ENCODE measurements at regions not wholly inside any gene's neighbourhood (a gene's known extent, or its start where the extent isn't known, plus 50 kb on each side); places are given as distances from the start of the nearest gene placed in this dataset.

DNA sequence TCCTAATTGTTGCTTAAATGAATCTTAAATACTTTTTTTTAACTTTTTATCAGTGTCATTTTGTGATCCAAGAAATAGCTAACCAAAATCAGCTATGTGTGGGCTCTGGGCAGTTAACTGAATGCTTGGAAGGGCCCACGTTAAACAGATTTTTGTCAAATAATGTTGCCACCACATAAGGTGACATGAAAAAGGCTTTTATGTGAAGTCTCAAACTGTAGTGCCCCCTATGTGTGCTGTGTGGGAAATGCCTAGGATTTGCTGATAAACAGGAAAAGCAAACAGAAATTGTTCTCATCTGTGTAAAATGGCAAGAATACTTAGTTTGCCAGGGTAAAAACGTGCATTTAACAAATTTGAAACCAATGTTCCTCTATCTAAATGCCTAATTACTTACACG is 242.2 kb downstream of the ZNF516 start:
- TF ChIP-seq CEBPB (IDR thresholded peaks at IDR 0.05) = no peak
- no peak for TF ChIP-seq TAF1 (IDR thresholded peaks at IDR 0.05; ENCODE audit: low read depth)
- TF ChIP-seq, protein P1, sequence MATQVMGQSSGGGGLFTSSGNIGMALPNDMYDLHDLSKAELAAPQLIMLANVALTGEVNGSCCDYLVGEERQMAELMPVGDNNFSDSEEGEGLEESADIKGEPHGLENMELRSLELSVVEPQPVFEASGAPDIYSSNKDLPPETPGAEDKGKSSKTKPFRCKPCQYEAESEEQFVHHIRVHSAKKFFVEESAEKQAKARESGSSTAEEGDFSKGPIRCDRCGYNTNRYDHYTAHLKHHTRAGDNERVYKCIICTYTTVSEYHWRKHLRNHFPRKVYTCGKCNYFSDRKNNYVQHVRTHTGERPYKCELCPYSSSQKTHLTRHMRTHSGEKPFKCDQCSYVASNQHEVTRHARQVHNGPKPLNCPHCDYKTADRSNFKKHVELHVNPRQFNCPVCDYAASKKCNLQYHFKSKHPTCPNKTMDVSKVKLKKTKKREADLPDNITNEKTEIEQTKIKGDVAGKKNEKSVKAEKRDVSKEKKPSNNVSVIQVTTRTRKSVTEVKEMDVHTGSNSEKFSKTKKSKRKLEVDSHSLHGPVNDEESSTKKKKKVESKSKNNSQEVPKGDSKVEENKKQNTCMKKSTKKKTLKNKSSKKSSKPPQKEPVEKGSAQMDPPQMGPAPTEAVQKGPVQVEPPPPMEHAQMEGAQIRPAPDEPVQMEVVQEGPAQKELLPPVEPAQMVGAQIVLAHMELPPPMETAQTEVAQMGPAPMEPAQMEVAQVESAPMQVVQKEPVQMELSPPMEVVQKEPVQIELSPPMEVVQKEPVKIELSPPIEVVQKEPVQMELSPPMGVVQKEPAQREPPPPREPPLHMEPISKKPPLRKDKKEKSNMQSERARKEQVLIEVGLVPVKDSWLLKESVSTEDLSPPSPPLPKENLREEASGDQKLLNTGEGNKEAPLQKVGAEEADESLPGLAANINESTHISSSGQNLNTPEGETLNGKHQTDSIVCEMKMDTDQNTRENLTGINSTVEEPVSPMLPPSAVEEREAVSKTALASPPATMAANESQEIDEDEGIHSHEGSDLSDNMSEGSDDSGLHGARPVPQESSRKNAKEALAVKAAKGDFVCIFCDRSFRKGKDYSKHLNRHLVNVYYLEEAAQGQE (IDR thresholded peaks at IDR 0.05; ENCODE audit: low read depth) = no peak
- peak; percentile 57 for TF ChIP-seq RAD21 (IDR thresholded peaks at IDR 0.05; ENCODE audit: low read depth)
- TF ChIP-seq TCF12 (IDR thresholded peaks at IDR 0.05; ENCODE audit: low read depth) = no peak

DNA sequence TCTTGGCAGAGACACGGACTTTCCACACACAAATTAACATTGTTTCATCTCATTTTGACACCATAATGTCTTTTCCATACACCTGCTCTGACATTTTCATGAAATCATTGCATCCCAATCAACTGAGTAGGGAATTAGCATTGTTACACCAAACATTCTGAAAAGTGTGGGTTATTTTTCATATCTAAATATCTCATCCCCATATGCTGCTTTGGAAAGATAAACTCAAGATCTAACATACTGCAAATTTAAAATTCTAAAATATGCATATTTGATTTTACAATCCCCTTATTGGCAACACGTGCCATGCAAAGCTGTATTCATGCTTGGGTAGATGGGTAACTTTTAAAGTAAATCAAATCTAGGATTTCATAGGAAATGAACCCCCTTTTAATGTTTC is 242.9 kb downstream of the ZNF516 start:
- TF ChIP-seq EP300 (IDR thresholded peaks at IDR 0.05; ENCODE audit: borderline replicate concordance) (no peak), EGR1 (IDR thresholded peaks at IDR 0.05) (no peak), TAF1 (IDR thresholded peaks at IDR 0.05; ENCODE audit: low read depth) (no peak), CREB1 (IDR thresholded peaks at IDR 0.05; ENCODE audit: low read depth) (no peak), TCF12 (IDR thresholded peaks at IDR 0.05; ENCODE audit: low read depth) (no peak), RAD21 (IDR thresholded peaks at IDR 0.05; ENCODE audit: low read depth) (no peak), CEBPB (IDR thresholded peaks at IDR 0.05) (no peak), YY1 (IDR thresholded peaks at IDR 0.05; ENCODE audit: low read depth) (no peak), ZBTB7A (IDR thresholded peaks at IDR 0.05; ENCODE audit: low read depth) (no peak), TEAD4 (IDR thresholded peaks at IDR 0.05) (no peak), FOXM1 (IDR thresholded peaks at IDR 0.05; ENCODE audit: borderline replicate concordance, low read depth) (no peak), NFIC (IDR thresholded peaks at IDR 0.05) (no peak)
- TF ChIP-seq, protein P2, sequence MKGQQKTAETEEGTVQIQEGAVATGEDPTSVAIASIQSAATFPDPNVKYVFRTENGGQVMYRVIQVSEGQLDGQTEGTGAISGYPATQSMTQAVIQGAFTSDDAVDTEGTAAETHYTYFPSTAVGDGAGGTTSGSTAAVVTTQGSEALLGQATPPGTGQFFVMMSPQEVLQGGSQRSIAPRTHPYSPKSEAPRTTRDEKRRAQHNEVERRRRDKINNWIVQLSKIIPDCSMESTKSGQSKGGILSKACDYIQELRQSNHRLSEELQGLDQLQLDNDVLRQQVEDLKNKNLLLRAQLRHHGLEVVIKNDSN (IDR thresholded peaks at IDR 0.05) = no peak
- TF ChIP-seq, protein P3, sequence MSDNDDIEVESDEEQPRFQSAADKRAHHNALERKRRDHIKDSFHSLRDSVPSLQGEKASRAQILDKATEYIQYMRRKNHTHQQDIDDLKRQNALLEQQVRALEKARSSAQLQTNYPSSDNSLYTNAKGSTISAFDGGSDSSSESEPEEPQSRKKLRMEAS (IDR thresholded peaks at IDR 0.05) = no peak
- TF ChIP-seq, protein P1 (IDR thresholded peaks at IDR 0.05; ENCODE audit: low read depth) = no peak

DNA sequence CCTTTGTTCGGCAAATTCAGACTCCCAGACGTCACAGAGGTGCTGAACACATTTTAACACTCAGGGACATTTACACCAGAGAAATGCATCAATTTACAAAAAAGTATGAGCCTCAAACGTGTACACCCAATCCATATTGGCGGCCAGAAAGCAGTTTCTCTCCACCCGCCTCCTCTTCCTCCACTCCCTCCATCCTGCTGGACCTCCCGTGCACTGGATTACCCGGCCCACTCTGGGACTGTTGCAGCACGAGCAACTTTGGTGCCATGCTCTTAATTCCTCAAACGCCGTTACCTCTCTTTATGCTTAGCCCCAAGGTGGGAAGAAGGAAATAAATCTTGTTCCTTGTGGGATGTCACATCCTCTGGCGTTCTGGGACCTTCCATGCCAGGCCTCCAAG is 243.4 kb downstream of the ZNF516 start:
- TF ChIP-seq FOXM1 (IDR thresholded peaks at IDR 0.05; ENCODE audit: borderline replicate concordance, low read depth) (no peak), TAF1 (IDR thresholded peaks at IDR 0.05; ENCODE audit: low read depth) (no peak), RAD21 (IDR thresholded peaks at IDR 0.05; ENCODE audit: low read depth) (no peak), EGR1 (IDR thresholded peaks at IDR 0.05) (no peak), NFIC (IDR thresholded peaks at IDR 0.05) (no peak), EP300 (IDR thresholded peaks at IDR 0.05; ENCODE audit: borderline replicate concordance) (no peak), CEBPB (IDR thresholded peaks at IDR 0.05) (no peak), YY1 (IDR thresholded peaks at IDR 0.05; ENCODE audit: low read depth) (no peak), TEAD4 (IDR thresholded peaks at IDR 0.05) (no peak), TCF12 (IDR thresholded peaks at IDR 0.05; ENCODE audit: low read depth) (no peak), ZBTB7A (IDR thresholded peaks at IDR 0.05; ENCODE audit: low read depth) (no peak), CREB1 (IDR thresholded peaks at IDR 0.05; ENCODE audit: low read depth) (no peak)
- TF ChIP-seq, protein P1 (IDR thresholded peaks at IDR 0.05; ENCODE audit: low read depth) = no peak
- TF ChIP-seq, protein P2 (IDR thresholded peaks at IDR 0.05) = no peak
- TF ChIP-seq, protein P3 (IDR thresholded peaks at IDR 0.05) = no peak

DNA sequence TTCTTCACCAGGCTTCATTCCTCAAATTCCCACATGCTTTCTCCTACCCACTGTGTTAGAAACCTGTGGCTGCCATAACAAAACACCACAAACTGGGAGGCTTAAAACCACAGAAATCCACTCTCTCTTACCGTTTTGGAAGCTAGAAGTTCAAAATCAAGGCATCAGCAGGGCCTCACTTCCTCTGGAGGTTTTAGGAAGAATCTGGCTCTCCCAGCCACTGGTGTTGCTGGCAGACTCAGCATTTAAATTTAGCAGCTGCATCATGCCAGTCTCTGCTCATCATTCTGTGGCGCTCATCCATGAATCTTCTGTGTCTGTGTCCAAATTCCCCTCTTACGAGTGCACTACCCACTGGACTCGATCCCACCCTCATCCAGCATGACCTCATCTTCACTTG is 248.5 kb downstream of the ZNF516 start:
- TF ChIP-seq RAD21 (IDR thresholded peaks at IDR 0.05; ENCODE audit: low read depth) (no peak), CREB1 (IDR thresholded peaks at IDR 0.05; ENCODE audit: low read depth) (no peak), YY1 (IDR thresholded peaks at IDR 0.05; ENCODE audit: low read depth) (no peak), EP300 (IDR thresholded peaks at IDR 0.05; ENCODE audit: borderline replicate concordance) (no peak), TAF1 (IDR thresholded peaks at IDR 0.05; ENCODE audit: low read depth) (no peak), TEAD4 (IDR thresholded peaks at IDR 0.05) (no peak), CEBPB (IDR thresholded peaks at IDR 0.05) (no peak), ZBTB7A (IDR thresholded peaks at IDR 0.05; ENCODE audit: low read depth) (no peak), TCF12 (IDR thresholded peaks at IDR 0.05; ENCODE audit: low read depth) (no peak), NFIC (IDR thresholded peaks at IDR 0.05) (no peak), FOXM1 (IDR thresholded peaks at IDR 0.05; ENCODE audit: borderline replicate concordance, low read depth) (no peak), EGR1 (IDR thresholded peaks at IDR 0.05) (no peak)
- TF ChIP-seq, protein P3 (IDR thresholded peaks at IDR 0.05) = no peak
- TF ChIP-seq, protein P1 (IDR thresholded peaks at IDR 0.05; ENCODE audit: low read depth) = no peak
- TF ChIP-seq, protein P2 (IDR thresholded peaks at IDR 0.05) = no peak

All from Ishikawa (cell line).